NOMO-1 treated with dmso at 0.1 percent for 144 hours (cell line): ENCODE measurements at regions not wholly inside any gene's neighbourhood (a gene's known extent, or its start where the extent isn't known, plus 50 kb on each side); places are given as distances from the start of the nearest gene placed in this dataset.

ENCODE experiments used
- DNase-seq: peaks from one replicate; lab custom pipeline; 2025; ENCODE audit not compliant: unreplicated experiment; lab: John Stamatoyannopoulos, UW

DNA sequence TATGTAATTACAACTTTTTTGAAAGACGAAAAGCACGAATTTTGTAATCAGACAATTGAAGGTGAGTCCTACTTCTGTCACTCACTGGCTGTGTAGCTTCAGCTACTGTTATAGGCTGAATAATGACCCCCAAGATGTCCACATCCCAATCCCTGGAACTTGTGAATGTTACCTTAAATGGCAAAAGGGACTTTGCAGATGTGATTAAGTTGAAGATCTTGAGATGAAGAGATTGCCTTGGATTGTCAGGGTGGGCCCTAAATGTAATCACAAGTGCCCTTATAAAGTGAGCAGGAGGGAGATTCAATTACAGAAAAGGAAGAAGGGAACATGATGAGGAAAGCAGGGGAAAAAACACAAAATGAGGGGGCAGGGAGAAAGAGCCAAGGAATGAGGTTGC, 326.2 kb upstream of the MSX2 start:
- no peak for DNase-seq

GRCh38 chr5:174399411-174399810, 325.0 kb upstream of the MSX2 start:
- no peak for DNase-seq

DNA sequence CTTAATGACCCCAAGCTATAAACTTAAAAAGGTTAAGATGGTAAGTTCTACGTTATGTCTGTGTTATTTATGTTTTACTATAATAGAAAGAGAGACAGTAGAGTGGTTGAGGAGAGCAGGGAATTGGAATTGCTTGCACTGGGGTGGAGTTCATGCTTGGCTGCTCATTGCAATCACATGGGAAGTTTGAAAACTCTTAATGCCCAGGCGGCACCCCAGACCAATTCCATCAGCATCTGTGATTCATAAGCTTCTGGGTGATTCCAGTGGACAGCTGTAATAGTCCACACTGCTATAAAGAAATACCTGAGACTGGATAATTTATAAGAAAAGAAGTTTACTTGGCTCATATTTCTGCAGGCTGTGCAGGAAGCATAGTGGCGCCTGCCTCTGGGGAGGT, 323.9 kb upstream of the MSX2 start:
- DNase-seq = no peak

- DNase-seq = no peak
Observed at GRCh38 chr5:174401793-174402192, 322.6 kb upstream of the MSX2 start.

DNA sequence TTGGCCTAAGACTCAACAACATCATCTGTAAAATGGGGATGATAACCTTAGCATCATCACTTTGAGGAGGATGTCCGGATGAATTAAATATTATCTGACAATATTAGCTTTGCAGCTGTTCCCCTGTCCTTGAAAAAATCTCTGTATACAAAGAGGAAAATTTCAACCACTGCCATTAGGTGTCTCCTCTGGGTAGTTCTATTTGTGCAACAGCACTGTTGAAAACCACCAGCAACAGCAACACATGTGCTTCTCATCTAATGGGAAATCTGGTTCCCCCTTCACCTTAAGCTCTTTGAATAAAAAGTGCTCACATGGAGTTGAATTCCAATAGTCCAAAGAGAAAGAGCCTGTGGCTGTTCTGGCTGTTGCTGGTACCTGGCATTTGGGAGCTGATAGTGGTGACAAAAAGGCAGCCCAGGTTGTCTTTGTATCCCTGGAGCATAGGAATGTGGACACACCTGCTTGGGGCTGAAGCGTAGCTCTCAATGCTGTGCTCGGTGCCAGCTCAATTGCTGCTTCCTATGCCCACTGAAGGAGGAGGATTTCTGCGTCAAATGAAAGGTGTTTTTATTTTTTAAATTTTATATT, 322.1 kb upstream of the MSX2 start:
- DNase-seq = no peak

GRCh38 chr5:174404848-174405247, 319.5 kb upstream of the MSX2 start:
- DNase-seq = no peak

DNA sequence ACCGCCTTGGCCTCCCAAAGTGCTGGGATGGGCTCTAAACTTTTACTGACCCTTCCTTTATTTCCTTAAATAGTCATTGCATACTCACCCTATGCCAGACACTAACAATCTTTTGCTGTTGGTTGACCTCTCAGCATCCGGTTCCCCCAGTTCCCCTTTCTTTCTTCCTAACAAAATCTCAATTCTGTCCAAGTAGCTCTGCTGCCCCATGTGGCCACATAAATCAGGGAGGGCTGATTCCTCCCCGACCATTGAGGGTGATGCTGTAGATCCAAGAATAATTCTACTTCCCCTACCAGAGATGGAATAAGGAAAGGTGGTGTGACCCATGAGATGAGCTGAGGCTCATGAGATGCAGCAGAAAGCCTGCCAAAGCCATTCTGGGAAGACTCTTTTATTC, 315.3 kb upstream of the MSX2 start:
- DNase-seq = peak; percentile 66

DNA sequence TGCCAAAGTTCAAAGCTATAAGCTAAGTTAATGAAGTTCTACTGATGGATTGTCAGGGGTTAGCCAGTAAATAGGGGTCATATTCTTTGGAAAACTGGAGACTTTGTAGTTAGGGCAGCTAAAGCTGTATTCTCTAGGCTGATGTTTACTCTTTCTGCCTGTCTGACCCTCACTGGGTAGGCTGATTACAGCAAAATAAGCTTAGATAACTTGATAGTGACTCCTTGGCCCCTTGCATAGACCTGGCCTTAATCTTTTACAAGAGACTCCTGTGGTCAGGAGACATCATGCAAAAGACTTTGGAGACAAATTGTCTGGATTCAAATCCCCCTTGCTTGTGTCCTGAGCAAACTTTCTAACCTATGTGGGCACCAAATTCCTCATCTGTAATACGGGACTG, 314.4 kb upstream of the MSX2 start:
- no peak for DNase-seq

GRCh38 chr5:174410716-174411478, 313.5 kb upstream of the MSX2 start:
- no peak for DNase-seq

GRCh38 chr5:174411479-174411819, 312.9 kb upstream of the MSX2 start:
- DNase-seq = no peak

DNA sequence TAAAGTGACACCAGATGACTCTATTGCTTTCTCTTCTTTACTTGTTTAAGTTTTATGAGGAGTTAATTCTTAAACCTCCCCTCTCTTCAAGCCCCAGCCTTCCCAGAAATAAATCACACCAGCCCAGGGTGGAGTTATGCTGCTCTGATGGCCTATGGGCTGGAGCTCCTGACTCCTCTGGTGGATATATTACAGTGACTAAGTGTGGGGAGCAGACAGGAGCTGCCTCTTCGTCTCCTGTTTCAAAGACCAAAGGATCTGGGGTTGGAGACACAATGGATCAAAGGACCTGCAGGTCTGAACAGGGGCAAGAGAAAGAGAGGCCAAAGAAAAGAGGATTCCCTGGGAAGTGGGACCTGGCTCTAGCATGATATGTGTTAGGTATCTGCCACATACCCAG, 312.0 kb upstream of the MSX2 start:
- no peak for DNase-seq

- DNase-seq = no peak
Observed at GRCh38 chr5:174412941-174413340, 311.4 kb upstream of the MSX2 start.

- no peak for DNase-seq
Observed at GRCh38 chr5:174413567-174414314, 310.6 kb upstream of the MSX2 start.

GRCh38 chr5:174414315-174414710, 310.1 kb upstream of the MSX2 start:
- no peak for DNase-seq

DNA sequence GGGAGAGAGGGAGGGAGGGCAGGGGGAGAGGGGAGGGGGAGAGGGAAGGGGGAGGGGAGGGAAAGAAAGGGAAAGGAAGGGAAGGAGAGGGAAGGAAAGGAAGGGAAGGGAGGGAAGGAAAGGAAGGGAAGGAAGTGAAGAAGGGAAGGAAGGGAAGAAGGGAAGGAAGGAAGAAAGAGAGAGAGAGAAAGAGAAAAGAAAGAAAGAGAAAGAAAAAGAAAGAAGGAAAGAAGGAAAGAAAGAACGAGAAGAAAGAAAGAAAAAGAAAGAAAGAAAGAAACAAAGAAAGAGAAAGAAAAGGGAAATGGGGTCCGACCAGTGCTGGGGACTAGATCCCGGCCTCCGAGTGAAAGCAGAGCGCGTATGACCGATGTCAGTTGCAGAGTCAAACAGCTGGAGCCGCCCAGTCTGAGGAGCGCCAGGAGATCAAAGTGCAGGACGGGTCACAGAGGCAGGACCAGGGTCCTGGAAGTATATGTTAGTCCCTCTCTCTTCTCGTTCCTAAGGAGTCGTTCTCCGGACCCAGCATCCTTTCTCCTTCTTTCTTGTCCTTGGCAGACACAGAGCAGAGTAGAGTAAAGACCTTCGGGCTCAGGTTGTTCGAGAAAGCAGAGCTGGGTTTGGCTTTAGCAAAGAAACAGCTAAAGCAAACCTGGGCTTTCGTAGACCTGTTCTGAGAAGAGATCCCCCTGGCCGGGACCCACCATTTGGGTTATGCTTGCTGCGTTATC, 305.4 kb upstream of the MSX2 start:
- DNase-seq = no peak

DNA sequence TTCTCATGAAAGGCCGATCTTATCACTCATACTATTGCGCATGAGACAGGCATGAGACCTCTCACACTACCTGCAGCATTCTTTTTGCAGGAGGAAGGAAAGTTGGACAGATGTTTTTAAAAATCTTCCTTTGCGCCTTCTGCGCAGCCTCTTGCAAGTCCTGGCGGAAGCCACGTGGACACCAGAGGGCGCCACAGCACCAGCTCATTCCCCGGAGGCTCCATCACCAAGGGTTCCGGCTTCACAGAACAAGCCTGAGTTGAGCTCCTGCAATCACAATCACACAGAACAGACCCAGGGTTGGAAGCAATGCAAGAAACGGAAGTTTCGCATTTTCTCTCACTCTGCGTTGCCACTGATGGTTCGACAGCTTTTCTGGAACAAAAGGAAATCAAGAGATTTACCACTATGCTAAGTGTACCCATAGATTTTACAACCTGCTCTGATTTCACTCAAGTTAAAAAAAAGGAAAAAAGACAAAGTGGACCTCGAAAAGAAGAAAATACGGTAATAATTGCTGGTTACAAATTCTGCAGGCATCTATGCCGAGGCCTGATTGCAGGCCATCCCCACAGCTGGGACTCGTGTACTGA, 304.7 kb upstream of the MSX2 start:
- peak; percentile 71 for DNase-seq

GRCh38 chr5:174420651-174421407, 303.6 kb upstream of the MSX2 start:
- no peak for DNase-seq

DNA sequence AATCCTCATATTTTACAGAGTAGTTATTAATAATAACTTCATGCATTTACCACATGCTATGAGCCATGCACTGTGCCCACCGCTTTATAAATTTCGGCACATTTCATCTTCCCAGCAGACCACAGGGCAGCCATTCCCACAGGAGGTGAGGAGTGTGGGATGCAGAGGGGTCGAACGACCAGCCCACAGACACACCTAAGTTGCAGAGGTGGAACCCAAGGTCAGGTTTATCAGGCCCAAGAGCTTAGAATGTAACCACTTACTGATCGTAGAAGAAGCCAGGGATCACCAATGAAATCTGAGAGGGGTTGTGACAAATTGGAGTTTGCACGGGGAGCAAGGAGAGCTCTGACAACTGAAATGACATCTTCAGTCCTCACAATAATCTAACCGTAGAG, 303.0 kb upstream of the MSX2 start:
- DNase-seq = no peak

DNA sequence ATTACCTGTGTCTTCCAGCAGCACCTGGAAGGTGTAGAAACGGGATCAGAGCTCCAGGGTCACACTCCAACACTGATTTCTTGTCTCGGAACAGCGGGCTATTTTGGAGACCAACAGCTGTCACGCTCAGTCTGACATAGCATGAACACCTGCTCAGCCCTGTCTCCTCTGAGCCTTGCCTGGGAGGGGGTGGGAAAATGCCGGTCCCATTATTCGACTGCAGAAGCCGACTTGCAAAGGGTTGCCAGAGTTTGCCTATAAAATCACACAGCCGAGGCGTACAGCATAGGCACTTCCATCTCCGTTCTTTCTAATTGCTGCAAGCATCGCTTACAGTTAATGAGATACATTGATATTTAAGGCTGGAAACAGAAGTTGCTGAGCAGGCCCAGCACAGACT, 300.8 kb upstream of the MSX2 start:
- DNase-seq = no peak

DNA sequence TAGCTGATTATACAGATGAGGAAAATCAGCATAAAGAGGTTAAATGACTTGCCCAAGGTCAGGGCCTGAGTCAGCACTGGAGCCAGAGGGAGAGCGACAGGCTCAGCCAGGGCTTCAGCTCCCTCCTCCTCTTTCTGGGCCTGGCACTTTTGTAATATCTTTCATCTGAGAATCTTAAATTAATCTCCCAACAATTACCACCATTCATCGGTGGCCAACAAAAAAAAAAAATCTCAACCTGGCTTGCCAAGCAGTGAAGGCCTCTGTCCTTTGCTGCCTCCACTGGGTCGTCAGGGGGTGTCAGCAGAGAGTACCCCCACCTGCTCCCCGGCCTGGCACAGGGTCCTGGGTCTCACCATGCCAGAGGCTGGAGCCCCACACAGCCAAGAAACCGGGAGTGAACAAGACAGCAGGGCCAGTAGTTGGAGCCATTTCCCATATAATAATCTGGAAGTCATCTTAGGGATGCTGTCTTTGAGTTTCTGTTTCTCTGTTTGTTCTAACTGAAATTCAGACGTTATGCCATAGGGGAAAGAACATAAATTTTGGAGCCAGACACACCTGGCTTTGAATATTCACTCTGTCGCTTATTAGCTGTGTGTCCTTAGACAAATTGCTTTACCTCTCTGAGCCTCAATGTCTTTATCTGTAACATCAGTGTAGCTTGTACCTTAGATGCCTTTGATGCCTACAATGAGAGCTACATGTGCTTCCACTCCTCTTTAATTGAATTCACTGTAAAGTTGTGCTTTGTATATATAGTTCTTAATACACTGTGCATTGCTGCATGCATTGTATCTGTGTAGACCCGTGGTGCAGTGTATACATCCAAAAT, 299.9 kb upstream of the MSX2 start:
- no peak for DNase-seq
